Keratinocyte (primary cell): ENCODE measurements at regions not wholly inside any gene's neighbourhood (a gene's known extent, or its start where the extent isn't known, plus 50 kb on each side); places are given as distances from the start of the nearest gene placed in this dataset.

Experiments
- EZH2 ChIP-seq: IDR thresholded peaks from one replicate; pipeline ENCODE4 v1.6.1; 2012; ENCODE audit warnings: inconsistent platforms, mild to moderate bottlenecking, low read length, moderate library complexity
- TF ChIP-seq, protein P1 (sequence below), 3 experiments: IDR thresholded peaks in 1 of 3; conservative IDR thresholded peaks in 1 of 3; optimal IDR thresholded peaks in 1 of 3; 2 replicates in 2 of 3; 3 replicates in 1 of 3; pipeline versions ENCODE3 to v1.5.1; 2011; ENCODE audit warnings: low read length in 3 of 3, mild to moderate bottlenecking in 3 of 3, moderate library complexity in 2 of 3, control low read depth in 1 of 3, inconsistent platforms in 1 of 3; ENCODE audit not compliant: insufficient read depth in 2 of 3; ENCODE audit errors: extremely low read depth in 1 of 3

GRCh38 chr2:191598296-191598695 is 79.6 kb upstream of the NABP1 start:
- TF ChIP-seq, protein P1, sequence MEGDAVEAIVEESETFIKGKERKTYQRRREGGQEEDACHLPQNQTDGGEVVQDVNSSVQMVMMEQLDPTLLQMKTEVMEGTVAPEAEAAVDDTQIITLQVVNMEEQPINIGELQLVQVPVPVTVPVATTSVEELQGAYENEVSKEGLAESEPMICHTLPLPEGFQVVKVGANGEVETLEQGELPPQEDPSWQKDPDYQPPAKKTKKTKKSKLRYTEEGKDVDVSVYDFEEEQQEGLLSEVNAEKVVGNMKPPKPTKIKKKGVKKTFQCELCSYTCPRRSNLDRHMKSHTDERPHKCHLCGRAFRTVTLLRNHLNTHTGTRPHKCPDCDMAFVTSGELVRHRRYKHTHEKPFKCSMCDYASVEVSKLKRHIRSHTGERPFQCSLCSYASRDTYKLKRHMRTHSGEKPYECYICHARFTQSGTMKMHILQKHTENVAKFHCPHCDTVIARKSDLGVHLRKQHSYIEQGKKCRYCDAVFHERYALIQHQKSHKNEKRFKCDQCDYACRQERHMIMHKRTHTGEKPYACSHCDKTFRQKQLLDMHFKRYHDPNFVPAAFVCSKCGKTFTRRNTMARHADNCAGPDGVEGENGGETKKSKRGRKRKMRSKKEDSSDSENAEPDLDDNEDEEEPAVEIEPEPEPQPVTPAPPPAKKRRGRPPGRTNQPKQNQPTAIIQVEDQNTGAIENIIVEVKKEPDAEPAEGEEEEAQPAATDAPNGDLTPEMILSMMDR (optimal IDR thresholded peaks at IDR 0.05 in 1 of 3, IDR thresholded peaks at IDR 0.05 in 1 of 3, conservative IDR thresholded peaks at IDR 0.05 in 1 of 3; ENCODE audit: extremely low read depth in 1 of 3, insufficient read depth in 2 of 3, low read length in 3 of 3) = no peak
- TF ChIP-seq EZH2 = no peak
